LHCN-M2 (cell line): ENCODE measurements at regions not wholly inside any gene's neighbourhood (a gene's known extent, or its start where the extent isn't known, plus 50 kb on each side); places are given as distances from the start of the nearest gene placed in this dataset.
A peak's percentile ranks its signal among the peaks of the same experiment; 100 is the strongest.

Experiments used
- DNase-seq: peaks from one replicate; pipeline ENCODE4 v3.0.0-alpha.2; 2012; ENCODE audit warnings: low read depth

- DNase-seq: no peak
Measured at GRCh38 chr9:4921449-4921848, 63.6 kb upstream of the JAK2 start.

GRCh38 chr9:4922101-4922500 is 63.0 kb upstream of the JAK2 start:
- no peak for DNase-seq

- DNase-seq: no peak
Measured at GRCh38 chr9:4922730-4923129, 62.3 kb upstream of the JAK2 start.

GRCh38 chr9:4923141-4923540 is 61.9 kb upstream of the JAK2 start:
- DNase-seq: no peak

GRCh38 chr9:4923580-4924544 is 61.2 kb upstream of the JAK2 start:
- DNase-seq: peak; percentile 47

- no peak for DNase-seq
Measured at GRCh38 chr9:4926239-4926638, 58.8 kb upstream of the JAK2 start.

- DNase-seq: no peak
Measured at GRCh38 chr9:4927043-4927471, 58.0 kb upstream of the JAK2 start.

- DNase-seq: no peak
Measured at GRCh38 chr9:4927701-4928100, 57.4 kb upstream of the JAK2 start.

DNA sequence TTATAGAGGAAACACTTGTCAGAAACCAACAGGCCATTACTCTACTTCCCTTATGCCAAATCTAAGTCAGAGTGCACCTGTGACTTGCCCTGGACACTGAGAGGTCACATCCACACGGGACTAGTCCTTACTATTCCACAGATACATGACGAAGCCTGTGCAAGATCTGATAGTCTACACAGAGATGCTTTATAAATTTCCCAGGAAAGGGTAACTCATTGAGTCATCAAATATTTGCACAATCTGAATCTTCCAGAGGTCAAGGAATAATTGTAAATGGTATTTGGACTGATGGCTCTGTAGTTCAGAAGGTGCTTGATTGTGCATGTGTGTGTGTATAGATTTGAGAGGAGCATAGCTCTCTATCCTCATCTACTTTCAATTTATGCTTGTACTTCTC is 55.2 kb upstream of the JAK2 start:
- DNase-seq: no peak

GRCh38 chr9:4932681-4933080 is 52.4 kb upstream of the JAK2 start:
- DNase-seq: no peak

GRCh38 chr9:4933177-4933576 is 51.9 kb upstream of the JAK2 start:
- DNase-seq: no peak

DNA sequence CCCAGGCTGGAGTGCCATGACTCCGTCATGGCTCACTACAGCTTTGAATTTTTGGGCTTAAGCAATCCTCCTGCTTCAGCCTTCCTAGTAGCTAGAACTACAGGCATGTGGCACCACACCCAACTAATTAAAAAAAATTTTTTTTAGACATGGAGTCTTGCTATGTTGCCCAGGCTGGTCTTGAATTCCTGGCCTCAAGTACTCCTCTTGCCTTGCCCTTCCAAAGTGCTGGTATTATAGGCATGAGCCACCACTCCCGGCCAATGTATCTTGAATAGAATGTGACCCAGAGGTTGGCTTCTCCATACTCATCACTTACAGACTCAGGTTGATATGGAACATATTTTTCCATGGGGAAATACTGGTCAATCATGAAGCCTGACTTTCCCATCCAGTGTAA is 51.2 kb upstream of the JAK2 start:
- DNase-seq: no peak

DNA sequence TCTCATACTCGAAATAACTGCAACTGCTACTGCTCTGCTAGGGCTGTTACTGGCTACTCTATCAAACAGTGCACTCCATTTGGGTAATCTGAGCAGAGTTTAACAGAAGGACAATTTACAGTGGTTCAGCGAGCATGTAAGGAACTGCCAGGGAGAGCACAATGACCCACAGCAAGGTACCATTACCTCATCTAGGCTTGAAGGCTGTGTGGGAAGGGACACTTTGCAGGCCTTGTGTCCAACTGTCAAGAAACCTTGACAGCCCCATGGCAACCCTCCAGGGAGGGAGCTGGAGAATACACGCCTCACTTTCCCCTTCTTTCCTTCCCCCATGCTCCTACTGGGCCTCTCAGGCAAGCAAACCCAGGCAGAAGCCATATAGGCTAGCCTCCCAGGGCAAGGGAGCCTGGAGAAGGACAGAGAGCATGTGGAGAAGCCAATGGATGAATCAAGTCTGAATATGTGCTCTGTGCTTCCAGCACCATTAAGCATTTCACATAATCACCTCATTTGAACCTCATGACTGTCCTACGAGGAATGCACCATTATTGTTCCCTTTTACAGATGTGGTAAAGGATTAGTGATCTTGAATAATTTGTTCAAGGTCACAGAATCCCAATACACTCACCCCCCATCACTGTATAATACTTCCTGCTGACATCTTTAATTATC is 49.9 kb upstream of the JAK2 start:
- no peak for DNase-seq
